T-helper 2 cell treated with Interferon-gamma antibody and Interleukin-4, amounts not matched to agents 5 μg/mL and 100 μg/mL, for 36 hours (primary cell): ENCODE measurements at regions not wholly inside any gene's neighbourhood (a gene's known extent, or its start where the extent isn't known, plus 50 kb on each side); places are given as distances from the start of the nearest gene placed in this dataset.
"Not testable (repeated sequence)": the region's sequence is repeated elsewhere in the genome, so short reads cannot be mapped to it uniquely, and the experiment has no call there.

ENCODE experiments used
- DNase-seq: peaks from one replicate; pipeline ENCODE4 v3.0.0; 2021; ENCODE audit warnings: low spot score
- H3K27ac Mint-ChIP-seq: one replicate; pipeline ENCODE4 v1.8.0; 2021; ENCODE audit warnings: mild to moderate bottlenecking, mixed read lengths
- H3K27me3 Mint-ChIP-seq: one replicate; pipeline ENCODE4 v1.8.0; 2021; ENCODE audit warnings: low read depth, mixed read lengths
- H3K36me3 Mint-ChIP-seq: one replicate; pipeline ENCODE4 v1.8.0; 2021; ENCODE audit warnings: low read depth, mixed read lengths
- H3K4me1 Mint-ChIP-seq: one replicate; pipeline ENCODE4 v1.8.0; 2021; ENCODE audit warnings: low read depth, mixed read lengths
- H3K4me3 Mint-ChIP-seq: one replicate; pipeline ENCODE4 v1.8.0; 2022; ENCODE audit warnings: mild to moderate bottlenecking, moderate library complexity, mixed read lengths
- H3K9me3 Mint-ChIP-seq: one replicate; pipeline ENCODE4 v1.8.0; 2021; ENCODE audit warnings: mixed read lengths

- Mint-ChIP-seq H3K4me3 (no peak overlapping the region), H3K9me3 (no peaks in the 10 kb centered on the region)
Observed at GRCh38 chr1:58201492-58202106, 344.9 kb downstream of the OMA1 start.

GRCh38 chr1:58200437-58200836 is 346.1 kb downstream of the OMA1 start:
- H3K27ac Mint-ChIP-seq, result no peak overlapping the region
- H3K4me3 Mint-ChIP-seq, result no peak overlapping the region
- no peaks in the 10 kb centered on the region for H3K9me3 Mint-ChIP-seq
- no peaks in the 10 kb centered on the region for H3K36me3 Mint-ChIP-seq
- H3K4me1 Mint-ChIP-seq, result no peaks in the 10 kb centered on the region
- DNase-seq, result no peak
- H3K27me3 Mint-ChIP-seq, result no peaks in the 10 kb centered on the region

More at GRCh38 chr1:58201492-58202106, 344.9 kb downstream of the OMA1 start:
- H3K36me3 Mint-ChIP-seq, result no peaks in the 10 kb centered on the region
- DNase-seq, result no peak
- no peaks in the 10 kb centered on the region for H3K27me3 Mint-ChIP-seq
- H3K27ac Mint-ChIP-seq, result no peak overlapping the region
- no peaks in the 10 kb centered on the region for H3K4me1 Mint-ChIP-seq

- Mint-ChIP-seq H3K27me3 (no peaks in the 10 kb centered on the region), H3K9me3 (no peaks in the 10 kb centered on the region), H3K27ac (no peak overlapping the region), H3K4me1 (no peaks in the 10 kb centered on the region), H3K4me3 (no peak overlapping the region), H3K36me3 (no peaks in the 10 kb centered on the region)
- DNase-seq, result no peak
Observed at GRCh38 chr1:58197811-58198210, 348.7 kb downstream of the OMA1 start.

- Mint-ChIP-seq H3K4me1 (no peaks in the 10 kb centered on the region), H3K27me3 (peaks cover 4% of the 10 kb centered on the region), H3K27ac (no peak overlapping the region), H3K9me3 (no peaks in the 10 kb centered on the region), H3K36me3 (no peaks in the 10 kb centered on the region), H3K4me3 (no peak overlapping the region)
- DNase-seq, result no peak
Observed at GRCh38 chr1:58190267-58190988, 356.1 kb downstream of the OMA1 start.

- Mint-ChIP-seq H3K27me3 (peaks cover 4% of the 10 kb centered on the region), H3K27ac (no peak overlapping the region), H3K9me3 (no peaks in the 10 kb centered on the region), H3K4me3 (no peak overlapping the region), H3K4me1 (no peaks in the 10 kb centered on the region), H3K36me3 (no peaks in the 10 kb centered on the region)
- DNase-seq, result no peak
Observed at GRCh38 chr1:58189453-58189852, 357.1 kb downstream of the OMA1 start.

- no peaks in the 10 kb centered on the region for H3K4me1 Mint-ChIP-seq
- no peak for DNase-seq
- H3K4me3 Mint-ChIP-seq, result no peak overlapping the region
- H3K9me3 Mint-ChIP-seq, result no peaks in the 10 kb centered on the region
- no peak overlapping the region for H3K27ac Mint-ChIP-seq
- H3K27me3 Mint-ChIP-seq, result no peaks in the 10 kb centered on the region
- no peaks in the 10 kb centered on the region for H3K36me3 Mint-ChIP-seq
Observed at GRCh38 chr1:58183286-58183685, 363.2 kb downstream of the OMA1 start.

GRCh38 chr1:58180537-58180936 is 366.0 kb downstream of the OMA1 start:
- H3K27ac Mint-ChIP-seq, result no peak overlapping the region
- no peak overlapping the region for H3K4me3 Mint-ChIP-seq
- DNase-seq, result no peak
- no peaks in the 10 kb centered on the region for H3K9me3 Mint-ChIP-seq
- no peaks in the 10 kb centered on the region for H3K27me3 Mint-ChIP-seq
- no peaks in the 10 kb centered on the region for H3K36me3 Mint-ChIP-seq
- no peaks in the 10 kb centered on the region for H3K4me1 Mint-ChIP-seq

- H3K4me3 Mint-ChIP-seq, H3K4me1 Mint-ChIP-seq, DNase-seq, H3K36me3 Mint-ChIP-seq, H3K9me3 Mint-ChIP-seq, H3K27ac Mint-ChIP-seq, H3K27me3 Mint-ChIP-seq: not testable (repeated sequence)
Observed at GRCh38 chr1:58169160-58169559, 377.4 kb downstream of the OMA1 start.

- not testable (repeated sequence) for H3K4me1 Mint-ChIP-seq, DNase-seq, H3K9me3 Mint-ChIP-seq, H3K27me3 Mint-ChIP-seq, H3K27ac Mint-ChIP-seq, H3K4me3 Mint-ChIP-seq, H3K36me3 Mint-ChIP-seq
Observed at GRCh38 chr1:58167131-58167530, 379.4 kb downstream of the OMA1 start.

GRCh38 chr1:58166417-58166816 is 380.1 kb downstream of the OMA1 start:
- Mint-ChIP-seq H3K4me1 (no peaks in the 10 kb centered on the region), H3K4me3 (no peak overlapping the region), H3K27me3 (peaks cover 3% of the 10 kb centered on the region), H3K9me3 (peaks cover 4% of the 10 kb centered on the region), H3K36me3 (no peaks in the 10 kb centered on the region), H3K27ac (no peak overlapping the region)
- DNase-seq, result no peak

- peaks cover 4% of the 10 kb centered on the region for H3K9me3 Mint-ChIP-seq
- DNase-seq, result no peak
- H3K27me3 Mint-ChIP-seq, result peaks cover 3% of the 10 kb centered on the region
- H3K4me1 Mint-ChIP-seq, result no peaks in the 10 kb centered on the region
- no peak overlapping the region for H3K27ac Mint-ChIP-seq
- H3K36me3 Mint-ChIP-seq, result no peaks in the 10 kb centered on the region
- no peak overlapping the region for H3K4me3 Mint-ChIP-seq
Observed at GRCh38 chr1:58165073-58165472, 381.5 kb downstream of the OMA1 start.

GRCh38 chr1:58162952-58163550 is 383.5 kb downstream of the OMA1 start:
- peaks cover 3% of the 10 kb centered on the region for H3K27me3 Mint-ChIP-seq
- no peaks in the 10 kb centered on the region for H3K4me1 Mint-ChIP-seq
- H3K4me3 Mint-ChIP-seq, result no peak overlapping the region
- H3K27ac Mint-ChIP-seq, result no peak overlapping the region
- H3K9me3 Mint-ChIP-seq, result no peaks in the 10 kb centered on the region
- H3K36me3 Mint-ChIP-seq, result no peaks in the 10 kb centered on the region
- DNase-seq, result no peak

GRCh38 chr1:58159434-58159830 is 387.1 kb downstream of the OMA1 start:
- Mint-ChIP-seq H3K9me3 (no peaks in the 10 kb centered on the region), H3K4me3 (no peak overlapping the region), H3K36me3 (no peaks in the 10 kb centered on the region), H3K4me1 (no peaks in the 10 kb centered on the region), H3K27me3 (peaks cover 3% of the 10 kb centered on the region), H3K27ac (no peak overlapping the region)
- no peak for DNase-seq

- H3K27ac Mint-ChIP-seq, result no peak overlapping the region
- H3K4me3 Mint-ChIP-seq, result no peak overlapping the region
- H3K9me3 Mint-ChIP-seq, result no peaks in the 10 kb centered on the region
- no peak for DNase-seq
- peaks cover 3% of the 10 kb centered on the region for H3K27me3 Mint-ChIP-seq
- no peaks in the 10 kb centered on the region for H3K36me3 Mint-ChIP-seq
- H3K4me1 Mint-ChIP-seq, result no peaks in the 10 kb centered on the region
Observed at GRCh38 chr1:58158506-58159433, 387.8 kb downstream of the OMA1 start.
